Stimulated activated CD4-positive, alpha-beta T cell treated with anti-CD3 and anti-CD28 coated beads, Interleukin-1b, Interleukin-23, amount 100 ng/mL, for 48 hours (primary cell): ENCODE measurements at regions not wholly inside any gene's neighbourhood (a gene's known extent, or its start where the extent isn't known, plus 50 kb on each side); places are given as distances from the start of the nearest gene placed in this dataset.

ENCODE experiments used
- DNase-seq: peaks from one replicate; pipeline ENCODE4 v3.0.0-alpha.2; 2020

GRCh38 chr2:234834228-234834923 lies 117.4 kb upstream of the SH3BP4 start:
- DNase-seq: no peak

GRCh38 chr2:234830853-234831252 lies 121.0 kb upstream of the SH3BP4 start:
- no peak for DNase-seq

- no peak for DNase-seq
Measured at GRCh38 chr2:234829074-234829455, 122.8 kb upstream of the SH3BP4 start.

GRCh38 chr2:234828382-234829073 lies 123.3 kb upstream of the SH3BP4 start:
- DNase-seq: no peak

GRCh38 chr2:234827096-234827860 lies 124.5 kb upstream of the SH3BP4 start:
- no peak for DNase-seq

- no peak for DNase-seq
Measured at GRCh38 chr2:234826681-234827080, 125.1 kb upstream of the SH3BP4 start.

GRCh38 chr2:234825616-234826015 lies 126.2 kb upstream of the SH3BP4 start:
- no peak for DNase-seq

GRCh38 chr2:234823877-234824376 lies 127.9 kb upstream of the SH3BP4 start:
- no peak for DNase-seq

- no peak for DNase-seq
Measured at GRCh38 chr2:234823196-234823876, 128.5 kb upstream of the SH3BP4 start.

GRCh38 chr2:234821946-234822475 lies 129.8 kb upstream of the SH3BP4 start:
- DNase-seq: no peak

GRCh38 chr2:234818937-234819336 lies 132.9 kb upstream of the SH3BP4 start:
- DNase-seq: no peak

- no peak for DNase-seq
Measured at GRCh38 chr2:234816491-234816890, 135.3 kb upstream of the SH3BP4 start.

GRCh38 chr2:234816056-234816455 lies 135.8 kb upstream of the SH3BP4 start:
- no peak for DNase-seq

- DNase-seq: no peak
Measured at GRCh38 chr2:234814374-234814773, 137.4 kb upstream of the SH3BP4 start.

- no peak for DNase-seq
Measured at GRCh38 chr2:234812851-234813250, 139.0 kb upstream of the SH3BP4 start.

GRCh38 chr2:234808907-234809306 lies 142.9 kb upstream of the SH3BP4 start:
- DNase-seq: no peak

GRCh38 chr2:234806818-234807217 lies 145.0 kb upstream of the SH3BP4 start:
- DNase-seq: no peak

- DNase-seq: no peak
Measured at GRCh38 chr2:234805836-234806235, 146.0 kb upstream of the SH3BP4 start.

GRCh38 chr2:234804704-234805103 lies 147.1 kb upstream of the SH3BP4 start:
- DNase-seq: no peak

GRCh38 chr2:234802845-234803171 lies 149.0 kb upstream of the SH3BP4 start:
- no peak for DNase-seq

- DNase-seq: no peak
Measured at GRCh38 chr2:234802071-234802844, 149.6 kb upstream of the SH3BP4 start.

GRCh38 chr2:234797566-234798250 lies 154.1 kb upstream of the SH3BP4 start:
- DNase-seq: no peak
